Calu3 (cell line): ENCODE measurements at regions not wholly inside any gene's neighbourhood (a gene's known extent, or its start where the extent isn't known, plus 50 kb on each side); places are given as distances from the start of the nearest gene placed in this dataset.

Source experiments
- BruUV-seq: library from RNA; stranded (reverse); fragments of 400-500 nt; replicated peaks from 2 replicates; lab custom pipeline; 2021; lab: Mats Ljungman, UMichigan
- CTCF ChIA-PET: fragments of 300-600 bp; sonication (Branson Sonifier 250); formaldehyde crosslinking; loops from one replicate; lab custom pipeline; 2022; ENCODE audit warnings: antibody characterized with exemption; lab: Charles Lee
- DNase-seq: peaks from one replicate; pipeline ENCODE4 v3.0.0; 2022
- H3K27ac Mint-ChIP-seq: one replicate; pipeline ENCODE4 v1.8.0; 2022; ENCODE audit warnings: mixed read lengths; ENCODE audit not compliant: unreplicated experiment
- H3K27me3 Mint-ChIP-seq: one replicate; pipeline ENCODE4 v1.8.0; 2022; ENCODE audit warnings: mixed read lengths; ENCODE audit not compliant: unreplicated experiment
- H3K36me3 Mint-ChIP-seq: one replicate; pipeline ENCODE4 v1.8.0; 2022; ENCODE audit warnings: mild to moderate bottlenecking, moderate library complexity, mixed read lengths; ENCODE audit not compliant: insufficient read depth, unreplicated experiment
- H3K4me1 Mint-ChIP-seq: one replicate; pipeline ENCODE4 v1.8.0; 2022; ENCODE audit warnings: mild to moderate bottlenecking, low read depth, mixed read lengths; ENCODE audit not compliant: unreplicated experiment
- H3K4me3 Mint-ChIP-seq: one replicate; pipeline ENCODE4 v1.8.0; 2022; ENCODE audit warnings: mild to moderate bottlenecking, low read depth, moderate library complexity, mixed read lengths; ENCODE audit not compliant: unreplicated experiment
- H3K9me3 Mint-ChIP-seq: one replicate; pipeline ENCODE4 v1.8.0; 2022; ENCODE audit warnings: low read depth, mixed read lengths; ENCODE audit not compliant: unreplicated experiment
- intact Hi-C: fragments of 100-400 bp; cut with micrococcal nuclease; formaldehyde crosslinking; loops from one replicate; pipeline ENCODE4 v1.10.0; 2022; ENCODE audit not compliant: unreplicated experiment
- TF ChIP-seq, protein P1 (sequence below): fragments of 200-600 bp; IDR thresholded peaks from one replicate; pipeline ENCODE4 v1.8.0; 2022; ENCODE audit warnings: antibody characterized with exemption; ENCODE audit not compliant: unreplicated experiment

DNA sequence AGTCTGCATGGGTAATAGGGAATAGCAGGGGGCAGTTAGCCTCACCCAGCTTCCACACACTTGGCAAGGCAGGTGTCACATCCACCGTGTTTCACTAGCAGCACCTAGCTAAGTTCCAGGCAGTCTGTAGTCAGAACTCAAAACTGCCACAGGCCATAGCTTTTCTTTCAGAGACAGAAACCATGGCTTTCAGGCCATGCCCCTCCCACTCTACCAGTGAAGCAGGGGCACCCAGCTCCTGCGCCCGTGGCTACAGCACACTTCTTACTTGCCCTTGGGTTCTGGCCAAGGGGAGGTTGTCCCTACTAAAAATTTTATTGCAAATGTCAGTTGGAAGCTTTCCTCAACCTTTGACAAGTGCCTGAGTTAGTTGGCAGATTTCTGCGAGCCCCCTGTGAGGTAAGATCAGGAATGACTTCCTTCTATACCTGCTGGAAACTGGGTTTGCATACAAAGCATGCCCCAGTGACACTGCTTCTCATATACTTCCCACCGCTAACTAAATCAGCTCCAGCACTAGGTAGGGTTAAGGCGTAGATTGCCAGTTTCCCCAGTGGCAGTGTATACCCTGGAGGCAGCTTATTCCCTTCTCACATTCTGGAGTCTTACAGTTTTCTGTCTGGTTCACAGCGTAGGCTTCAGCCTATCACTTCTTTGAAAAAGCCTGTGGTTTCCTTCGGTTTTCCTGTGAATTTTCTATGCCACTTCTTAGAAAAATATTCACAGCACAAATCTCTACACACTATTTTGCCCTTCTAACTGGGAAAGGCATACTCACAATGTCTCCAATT is 139.0 kb upstream of the LUZP2 start:
- no peak overlapping the region for H3K27ac Mint-ChIP-seq
- H3K4me1 Mint-ChIP-seq: no peaks in the 10 kb centered on the region
- no TSS peak for BruUV-seq
- H3K4me3 Mint-ChIP-seq: no peak overlapping the region
- no peaks in the 10 kb centered on the region for H3K36me3 Mint-ChIP-seq
- H3K9me3 Mint-ChIP-seq: peaks cover 8% of the 10 kb centered on the region
- no peak for DNase-seq
- TF ChIP-seq, protein P1, sequence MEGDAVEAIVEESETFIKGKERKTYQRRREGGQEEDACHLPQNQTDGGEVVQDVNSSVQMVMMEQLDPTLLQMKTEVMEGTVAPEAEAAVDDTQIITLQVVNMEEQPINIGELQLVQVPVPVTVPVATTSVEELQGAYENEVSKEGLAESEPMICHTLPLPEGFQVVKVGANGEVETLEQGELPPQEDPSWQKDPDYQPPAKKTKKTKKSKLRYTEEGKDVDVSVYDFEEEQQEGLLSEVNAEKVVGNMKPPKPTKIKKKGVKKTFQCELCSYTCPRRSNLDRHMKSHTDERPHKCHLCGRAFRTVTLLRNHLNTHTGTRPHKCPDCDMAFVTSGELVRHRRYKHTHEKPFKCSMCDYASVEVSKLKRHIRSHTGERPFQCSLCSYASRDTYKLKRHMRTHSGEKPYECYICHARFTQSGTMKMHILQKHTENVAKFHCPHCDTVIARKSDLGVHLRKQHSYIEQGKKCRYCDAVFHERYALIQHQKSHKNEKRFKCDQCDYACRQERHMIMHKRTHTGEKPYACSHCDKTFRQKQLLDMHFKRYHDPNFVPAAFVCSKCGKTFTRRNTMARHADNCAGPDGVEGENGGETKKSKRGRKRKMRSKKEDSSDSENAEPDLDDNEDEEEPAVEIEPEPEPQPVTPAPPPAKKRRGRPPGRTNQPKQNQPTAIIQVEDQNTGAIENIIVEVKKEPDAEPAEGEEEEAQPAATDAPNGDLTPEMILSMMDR: no peak
- intact Hi-C loops: no loop called here
- CTCF ChIA-PET: interaction anchor here (0.6 kb wide), 1 partner anchor 72 kb away, joined by 3 read pairs; no protein-coding TSS in a partner anchor
- no peaks in the 10 kb centered on the region for H3K27me3 Mint-ChIP-seq

DNA sequence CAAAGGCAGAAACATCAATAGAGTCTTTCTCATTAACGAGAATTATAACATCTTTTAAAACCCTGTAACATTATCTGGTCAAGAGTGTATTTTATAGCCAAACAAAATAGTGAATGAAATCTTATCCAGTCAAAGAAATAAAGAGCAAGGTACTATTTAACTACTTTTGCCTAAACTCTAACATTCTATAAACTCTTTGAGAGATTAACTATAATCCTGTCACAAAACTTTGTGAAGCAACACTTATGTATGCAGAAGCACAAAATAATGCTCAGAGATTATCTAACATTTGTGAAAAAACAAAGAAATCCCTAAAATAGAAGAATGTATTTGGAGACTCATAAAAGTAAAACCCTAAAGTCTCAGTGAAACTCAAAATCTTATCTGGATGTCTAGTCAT is 124.4 kb upstream of the LUZP2 start:
- CTCF ChIA-PET: no interaction called here
- Mint-ChIP-seq H3K4me1 (no peaks in the 10 kb centered on the region), H3K4me3 (no peak overlapping the region), H3K27me3 (no peaks in the 10 kb centered on the region), H3K9me3 (no peaks in the 10 kb centered on the region), H3K36me3 (no peaks in the 10 kb centered on the region), H3K27ac (no peak overlapping the region)
- TF ChIP-seq, protein P1: no peak
- intact Hi-C loops: no loop called here
- no TSS peak for BruUV-seq
- no peak for DNase-seq

DNA sequence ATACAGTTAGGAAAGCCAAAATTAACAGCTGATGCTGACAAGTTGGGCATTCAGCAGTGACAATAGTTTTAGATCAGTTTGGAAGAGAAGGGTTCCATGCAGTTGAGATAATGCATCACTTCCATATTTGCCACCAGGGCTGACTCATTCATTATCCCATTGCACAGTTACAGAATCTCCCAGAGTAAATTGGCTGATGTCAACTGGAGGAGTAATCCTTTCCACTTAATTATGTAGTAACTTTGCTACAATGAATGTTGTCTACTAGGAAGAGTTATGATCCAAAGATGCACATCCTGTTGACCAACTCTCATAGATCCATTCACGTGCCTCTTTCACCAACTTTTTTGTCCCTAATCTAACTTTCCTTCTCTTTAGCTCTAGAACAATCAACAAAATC is 123.3 kb upstream of the LUZP2 start:
- H3K4me3 Mint-ChIP-seq: no peak overlapping the region

DNA sequence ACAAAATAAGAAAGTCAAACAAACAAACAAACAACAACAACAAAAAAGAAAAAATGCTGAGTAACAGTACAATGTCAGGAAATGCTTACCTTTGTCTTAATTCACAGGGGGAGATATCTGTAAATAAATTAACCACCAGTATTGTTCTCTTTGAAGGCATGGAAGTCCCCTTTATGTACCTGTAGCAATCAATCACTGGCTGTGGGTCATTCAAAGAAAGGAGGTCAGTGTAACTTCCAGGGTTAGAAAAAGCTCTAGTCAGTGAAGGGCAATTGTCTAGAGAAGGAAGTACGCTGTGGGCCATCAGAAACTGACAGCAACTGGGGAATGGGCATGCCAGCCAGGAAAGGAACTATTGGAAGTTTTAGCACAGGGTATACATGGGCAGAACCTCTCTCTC is 121.5 kb upstream of the LUZP2 start:
- H3K36me3 Mint-ChIP-seq: no peaks in the 10 kb centered on the region
- no peaks in the 10 kb centered on the region for H3K9me3 Mint-ChIP-seq
- no peak overlapping the region for H3K27ac Mint-ChIP-seq
- TF ChIP-seq, protein P1: no peak
- CTCF ChIA-PET: no interaction called here
- DNase-seq: no peak
- no TSS peak for BruUV-seq
- H3K27me3 Mint-ChIP-seq: no peaks in the 10 kb centered on the region
- no peak overlapping the region for H3K4me3 Mint-ChIP-seq
- H3K4me1 Mint-ChIP-seq: no peaks in the 10 kb centered on the region
- intact Hi-C loops: no loop called here

More for the DNA sequence above, 123.3 kb upstream of the LUZP2 start:
- intact Hi-C loops: no loop called here
- no peak for DNase-seq
- TF ChIP-seq, protein P1: no peak
- BruUV-seq: no TSS peak
- Mint-ChIP-seq H3K9me3 (no peaks in the 10 kb centered on the region), H3K27me3 (no peaks in the 10 kb centered on the region), H3K36me3 (no peaks in the 10 kb centered on the region), H3K4me1 (no peaks in the 10 kb centered on the region), H3K27ac (no peak overlapping the region)
- CTCF ChIA-PET: no interaction called here
